ENCODE measurements at regions not wholly inside any gene's neighbourhood (a gene's known extent, or its start where the extent isn't known, plus 50 kb on each side); places are given as distances from the start of the nearest gene placed in this dataset.

- H3K4me3 Mint-ChIP-seq = no peak overlapping the region
- H3K4me1 Mint-ChIP-seq = no peaks in the 10 kb centered on the region
- no peaks in the 10 kb centered on the region for H3K36me3 Mint-ChIP-seq
- H3K9me3 Mint-ChIP-seq = no peaks in the 10 kb centered on the region
- no peak for DNase-seq
- H3K27ac Mint-ChIP-seq = no peak overlapping the region
- peaks cover 6% of the 10 kb centered on the region for H3K27me3 Mint-ChIP-seq
Measured at GRCh38 chr1:57908147-57908890, 484.5 kb upstream of the DAB1 start.

GRCh38 chr1:57901208-57901919, 477.5 kb upstream of the DAB1 start:
- H3K36me3 Mint-ChIP-seq = no peaks in the 10 kb centered on the region
- H3K27me3 Mint-ChIP-seq = no peaks in the 10 kb centered on the region
- H3K27ac Mint-ChIP-seq = no peak overlapping the region
- H3K4me1 Mint-ChIP-seq = no peaks in the 10 kb centered on the region
- no peak overlapping the region for H3K4me3 Mint-ChIP-seq
- no peaks in the 10 kb centered on the region for H3K9me3 Mint-ChIP-seq
- no peak for DNase-seq

- H3K9me3 Mint-ChIP-seq = no peaks in the 10 kb centered on the region
- peaks cover 4% of the 10 kb centered on the region for H3K27me3 Mint-ChIP-seq
- no peaks in the 10 kb centered on the region for H3K36me3 Mint-ChIP-seq
- H3K4me3 Mint-ChIP-seq = no peak overlapping the region
- no peaks in the 10 kb centered on the region for H3K4me1 Mint-ChIP-seq
- no peak for DNase-seq
- H3K27ac Mint-ChIP-seq = no peak overlapping the region
Measured at GRCh38 chr1:57898531-57898930, 474.7 kb upstream of the DAB1 start.

- Mint-ChIP-seq H3K27me3 (peaks cover 4% of the 10 kb centered on the region), H3K27ac (no peak overlapping the region), H3K9me3 (no peaks in the 10 kb centered on the region), H3K36me3 (no peaks in the 10 kb centered on the region), H3K4me1 (no peaks in the 10 kb centered on the region), H3K4me3 (no peak overlapping the region)
- no peak for DNase-seq
Measured at GRCh38 chr1:57897581-57897980, 473.7 kb upstream of the DAB1 start.

DNA sequence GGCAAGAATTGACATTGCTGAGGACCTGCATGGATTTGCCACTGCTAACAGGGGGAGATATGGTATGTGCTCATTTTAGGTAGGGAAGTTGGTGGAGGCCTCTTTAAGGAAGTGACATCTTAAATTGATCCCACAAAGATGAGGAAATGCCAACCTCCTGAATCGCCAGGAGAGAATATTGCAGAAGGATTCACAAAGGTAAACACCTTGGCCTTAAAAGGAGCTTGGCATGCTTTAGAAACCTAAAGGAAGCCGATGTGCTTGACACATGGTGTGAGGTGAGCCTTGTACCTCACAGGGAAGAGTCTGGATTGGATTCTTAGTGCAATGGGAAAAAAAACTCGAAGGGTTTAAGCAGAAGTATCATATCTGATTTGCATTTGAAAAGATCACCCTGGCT, 470.5 kb upstream of the DAB1 start:
- H3K27me3 Mint-ChIP-seq = peaks cover 4% of the 10 kb centered on the region
- no peak overlapping the region for H3K4me3 Mint-ChIP-seq
- H3K36me3 Mint-ChIP-seq = no peaks in the 10 kb centered on the region

DNA sequence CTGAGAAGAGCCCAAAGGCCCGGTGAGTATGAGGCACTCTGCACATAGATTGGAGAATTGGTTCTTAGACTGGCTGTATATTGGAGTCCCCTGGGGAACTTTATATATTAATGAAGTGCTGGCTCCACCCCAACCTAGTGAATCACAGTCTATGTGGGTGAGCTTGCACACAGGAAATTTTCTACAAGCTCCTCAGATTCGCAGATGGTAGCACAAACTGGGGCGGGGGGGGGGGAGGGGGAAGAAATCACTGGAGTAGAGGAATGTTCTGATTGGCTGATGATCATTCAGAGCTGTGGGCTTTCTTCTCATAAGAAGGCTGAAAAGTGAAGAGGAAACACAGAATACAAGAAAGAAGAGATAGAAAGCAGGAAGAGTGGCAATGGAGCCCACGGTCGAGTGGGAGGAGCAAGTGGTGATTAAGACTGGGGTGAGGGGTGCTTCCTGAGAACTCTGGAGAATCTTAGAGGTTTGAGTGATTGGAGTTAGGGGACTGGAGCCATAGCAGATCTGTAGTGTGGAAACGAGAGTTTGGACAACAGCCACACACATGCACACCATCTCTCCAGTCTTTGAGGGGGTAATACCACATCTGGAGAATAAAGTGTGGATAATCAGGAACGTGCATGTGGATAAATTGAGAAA, 465.9 kb upstream of the DAB1 start:
- Mint-ChIP-seq H3K27me3 (peaks cover 4% of the 10 kb centered on the region), H3K9me3 (no peaks in the 10 kb centered on the region), H3K4me3 (no peak overlapping the region), H3K27ac (no peak overlapping the region), H3K36me3 (no peaks in the 10 kb centered on the region), H3K4me1 (no peaks in the 10 kb centered on the region)
- no peak for DNase-seq

More for the DNA sequence above, 470.5 kb upstream of the DAB1 start:
- DNase-seq = no peak
- Mint-ChIP-seq H3K9me3 (no peaks in the 10 kb centered on the region), H3K27ac (no peak overlapping the region), H3K4me1 (no peaks in the 10 kb centered on the region)

GRCh38 chr1:57887964-57888491, 464.2 kb upstream of the DAB1 start:
- H3K4me1 Mint-ChIP-seq = no peaks in the 10 kb centered on the region
- H3K4me3 Mint-ChIP-seq = no peak overlapping the region
- H3K9me3 Mint-ChIP-seq = no peaks in the 10 kb centered on the region
- no peaks in the 10 kb centered on the region for H3K36me3 Mint-ChIP-seq
- no peak for DNase-seq
- H3K27ac Mint-ChIP-seq = no peak overlapping the region
- H3K27me3 Mint-ChIP-seq = no peaks in the 10 kb centered on the region

DNA sequence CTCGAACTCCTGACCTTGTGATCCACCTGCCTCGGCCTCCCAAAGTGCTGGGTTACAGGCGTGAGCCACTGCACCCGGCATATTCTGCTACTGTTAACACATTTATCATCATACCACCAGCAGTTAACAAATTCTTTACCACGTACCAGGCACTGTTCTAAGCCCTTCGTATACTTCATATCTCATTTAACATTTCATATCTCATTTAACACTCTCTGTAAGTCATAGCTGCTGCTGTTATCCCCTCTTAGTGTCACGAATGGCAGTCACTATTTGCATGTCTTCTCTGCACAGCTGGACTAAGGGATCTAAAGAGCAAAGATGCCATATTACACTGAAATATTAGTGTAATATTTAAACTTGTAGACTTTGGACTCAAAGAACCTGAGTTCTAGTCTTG, 462.5 kb upstream of the DAB1 start:
- Mint-ChIP-seq H3K27me3 (no peaks in the 10 kb centered on the region), H3K36me3 (no peaks in the 10 kb centered on the region), H3K9me3 (no peaks in the 10 kb centered on the region), H3K27ac (no peak overlapping the region), H3K4me3 (no peak overlapping the region), H3K4me1 (no peaks in the 10 kb centered on the region)
- DNase-seq = no peak

DNA sequence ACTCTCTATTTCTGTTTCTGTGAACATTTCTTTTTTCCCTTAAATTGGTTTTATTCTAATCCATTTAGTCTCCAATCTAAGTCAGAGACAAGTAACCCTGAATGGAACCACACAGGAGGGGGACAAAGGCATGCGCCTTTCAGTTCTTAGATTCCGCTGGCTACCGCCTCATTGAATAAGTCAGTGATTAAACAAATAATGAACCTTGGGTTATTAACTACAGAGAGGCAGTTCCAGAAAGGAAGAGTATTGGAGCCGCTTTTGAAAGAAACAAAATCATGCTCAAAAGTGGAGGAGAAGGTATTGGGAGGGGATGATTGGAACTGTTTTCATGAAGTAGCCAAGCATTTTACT, 459.8 kb upstream of the DAB1 start:
- Mint-ChIP-seq H3K9me3 (no peaks in the 10 kb centered on the region), H3K4me1 (no peaks in the 10 kb centered on the region), H3K27me3 (no peaks in the 10 kb centered on the region), H3K36me3 (no peaks in the 10 kb centered on the region), H3K27ac (no peak overlapping the region), H3K4me3 (no peak overlapping the region)
- DNase-seq = no peak

DNA sequence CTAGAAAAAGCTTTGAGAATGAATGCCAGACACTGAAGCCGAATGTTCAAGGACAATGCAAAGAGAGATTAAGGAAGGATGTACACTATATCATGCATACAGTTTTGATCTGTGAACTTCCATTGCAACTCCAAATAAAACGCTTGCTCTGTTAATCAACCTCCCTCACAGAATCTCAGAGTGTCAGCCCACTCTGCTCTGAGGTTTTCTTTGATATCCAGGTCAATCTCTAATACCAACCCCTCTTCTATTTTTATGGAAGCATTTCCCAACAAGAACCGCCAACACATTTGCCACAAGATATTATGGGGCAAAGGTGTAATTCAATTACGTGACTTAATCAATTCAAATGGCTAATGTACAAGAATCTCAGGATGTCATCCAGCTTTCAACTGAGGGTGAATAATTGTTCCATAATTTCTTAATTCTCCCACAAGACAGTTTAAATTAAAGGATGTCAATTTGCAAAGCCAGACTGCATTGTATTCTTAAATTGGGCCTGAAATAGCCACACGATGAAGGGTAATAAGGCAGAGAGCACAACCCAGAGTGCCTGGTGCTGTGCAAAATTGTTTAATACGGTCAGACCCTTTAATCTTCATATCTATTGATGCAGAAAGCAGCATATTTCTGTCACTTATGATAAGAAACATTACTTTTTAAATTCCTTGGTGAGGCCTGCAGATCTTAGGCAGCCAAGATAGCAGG, 459.2 kb upstream of the DAB1 start:
- no peak for DNase-seq
- Mint-ChIP-seq H3K4me3 (no peak overlapping the region), H3K27me3 (no peaks in the 10 kb centered on the region), H3K4me1 (no peaks in the 10 kb centered on the region), H3K27ac (no peak overlapping the region), H3K36me3 (no peaks in the 10 kb centered on the region), H3K9me3 (no peaks in the 10 kb centered on the region)

- H3K4me3 Mint-ChIP-seq = no peak overlapping the region
- no peaks in the 10 kb centered on the region for H3K36me3 Mint-ChIP-seq
- DNase-seq = no peak
- no peaks in the 10 kb centered on the region for H3K4me1 Mint-ChIP-seq
- no peak overlapping the region for H3K27ac Mint-ChIP-seq
- H3K9me3 Mint-ChIP-seq = no peaks in the 10 kb centered on the region
- no peaks in the 10 kb centered on the region for H3K27me3 Mint-ChIP-seq
Measured at GRCh38 chr1:57882072-57882471, 458.2 kb upstream of the DAB1 start.

- Mint-ChIP-seq H3K4me3 (no peak overlapping the region), H3K27ac (no peak overlapping the region), H3K4me1 (no peaks in the 10 kb centered on the region), H3K9me3 (no peaks in the 10 kb centered on the region), H3K36me3 (no peaks in the 10 kb centered on the region), H3K27me3 (peaks cover 2% of the 10 kb centered on the region)
- DNase-seq = no peak
Measured at GRCh38 chr1:57881639-57882038, 457.8 kb upstream of the DAB1 start.

- H3K4me3 Mint-ChIP-seq = no peak overlapping the region
- no peaks in the 10 kb centered on the region for H3K36me3 Mint-ChIP-seq
- no peak for DNase-seq
- H3K4me1 Mint-ChIP-seq = no peaks in the 10 kb centered on the region
- H3K9me3 Mint-ChIP-seq = no peaks in the 10 kb centered on the region
- H3K27me3 Mint-ChIP-seq = peaks cover 4% of the 10 kb centered on the region
- no peak overlapping the region for H3K27ac Mint-ChIP-seq
Measured at GRCh38 chr1:57879700-57880099, 455.8 kb upstream of the DAB1 start.

GRCh38 chr1:57874418-57874877, 450.6 kb upstream of the DAB1 start:
- Mint-ChIP-seq H3K27ac (no peak overlapping the region), H3K36me3 (no peaks in the 10 kb centered on the region), H3K4me1 (no peaks in the 10 kb centered on the region)

DNA sequence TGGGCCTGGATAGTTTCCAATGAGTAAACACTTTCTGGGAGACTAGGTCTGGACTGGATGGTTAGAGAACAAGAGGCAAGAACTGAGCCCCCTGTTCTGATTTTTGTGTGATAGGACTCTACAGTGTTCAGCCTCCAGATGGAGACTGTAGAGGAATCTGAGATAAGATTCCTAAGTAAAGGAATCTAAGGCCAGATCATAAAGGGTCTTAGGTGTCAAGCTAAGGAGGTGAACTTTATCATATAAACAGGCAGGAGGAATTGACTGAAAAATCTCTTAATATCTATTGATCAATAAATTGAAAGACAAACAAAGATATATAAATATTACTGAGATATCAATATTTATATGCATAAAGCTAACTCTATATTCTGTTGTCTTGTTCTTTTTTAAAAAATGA, 449.1 kb upstream of the DAB1 start:
- H3K9me3 Mint-ChIP-seq = no peaks in the 10 kb centered on the region
- no peak for DNase-seq
- H3K27me3 Mint-ChIP-seq = peaks cover 4% of the 10 kb centered on the region
- H3K4me1 Mint-ChIP-seq = no peaks in the 10 kb centered on the region
- H3K4me3 Mint-ChIP-seq = no peak overlapping the region
- no peak overlapping the region for H3K27ac Mint-ChIP-seq
- H3K36me3 Mint-ChIP-seq = no peaks in the 10 kb centered on the region

More at GRCh38 chr1:57874418-57874877, 450.6 kb upstream of the DAB1 start:
- DNase-seq = no peak
- Mint-ChIP-seq H3K27me3 (peaks cover 4% of the 10 kb centered on the region), H3K9me3 (no peaks in the 10 kb centered on the region), H3K4me3 (no peak overlapping the region)

Measured in activated naive CD8-positive, alpha-beta T cell treated with anti-CD3 and anti-CD28 coated beads for 36 hours (primary cell).